ENCODE measurements at regions not wholly inside any gene's neighbourhood (a gene's known extent, or its start where the extent isn't known, plus 50 kb on each side); places are given as distances from the start of the nearest gene placed in this dataset.

DNA sequence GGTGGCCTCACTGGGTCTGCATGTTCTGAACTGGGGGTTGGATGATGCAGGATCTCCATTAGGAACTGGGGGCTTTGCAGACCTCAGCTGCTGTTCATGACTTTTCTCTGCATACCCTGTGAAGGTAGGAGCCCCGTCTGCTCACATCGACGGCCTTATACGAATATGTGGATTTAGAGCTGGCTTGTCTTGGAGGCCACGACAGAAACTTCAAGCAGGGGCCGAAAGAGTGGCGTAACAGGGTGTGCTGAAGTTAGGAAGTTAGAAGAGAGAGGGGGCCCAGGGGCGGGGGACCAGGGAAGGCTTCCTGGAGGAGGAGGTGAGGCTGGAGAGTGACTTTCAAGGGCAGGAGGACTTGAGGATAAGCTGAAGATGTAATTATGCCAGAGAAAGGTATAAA, 144.9 kb downstream of the TSN start:
- no peak overlapping the region for H3K4me3 ChIP-seq (replicated peaks in 1 of 3; ENCODE audit: low read depth in 2 of 3, low read length in 3 of 3)
- peak overlapping the region in 1 of 7 donors; percentile 42 for H3K27ac Mint-ChIP-seq
- peaks cover 2 to 5% (median 2%) of the 10 kb centered on the region in 3 donors for H3K27me3 Mint-ChIP-seq (ENCODE audit: low read depth in 3 of 3)
- H3K36me3 Mint-ChIP-seq: no peaks in the 10 kb centered on the region
- no peak for DNase-seq
- H3K27me3 ChIP-seq (ENCODE audit: control insufficient read depth in 2 of 2, insufficient read depth in 2 of 2, low read length in 2 of 2): no peaks in the 10 kb centered on the region
- H3K79me2 ChIP-seq (ENCODE audit: insufficient read depth, low read length): no peaks in the 10 kb centered on the region
- H3K4me1 Mint-ChIP-seq: no peaks in the 10 kb centered on the region
- intact Hi-C loops (cut with micrococcal nuclease): no loop called here
- no peaks in the 10 kb centered on the region for H3K36me3 ChIP-seq (replicated peaks in 1 of 2; ENCODE audit: control insufficient read depth in 1 of 2, insufficient read depth in 2 of 2, low read length in 2 of 2)
- 87% methylated on average over 8 of the region's 8 CpGs for WGBS (ENCODE audit: insufficient coverage)
- H2AFZ ChIP-seq (ENCODE audit: insufficient read depth, low read depth, low read length, poor library complexity, severe bottlenecking): no peak overlapping the region
- no peak overlapping the region for H3K27ac ChIP-seq (ENCODE audit: low read depth in 1 of 2, low read length in 2 of 2)
- no peaks in the 10 kb centered on the region for H4K20me1 ChIP-seq (ENCODE audit: insufficient read depth, low read length)
- H3K9me3 ChIP-seq (replicated peaks in 1 of 2; ENCODE audit: control insufficient read depth in 1 of 2, insufficient read depth in 1 of 2, low read length in 2 of 2): no peaks in the 10 kb centered on the region
- no peak overlapping the region for H3K9ac ChIP-seq (ENCODE audit: insufficient read depth, low read length, poor library complexity, severe bottlenecking)
- no peaks in the 10 kb centered on the region for H3K4me1 ChIP-seq (ENCODE audit: control insufficient read depth in 1 of 2, insufficient read depth in 2 of 2, low read length in 2 of 2)
- no peak overlapping the region for H3K4me3 Mint-ChIP-seq
- no peak for TF ChIP-seq CTCF (IDR thresholded peaks at IDR 0.05)
- peaks cover 0 to 2% (median 0%) of the 10 kb centered on the region in 7 donors for H3K9me3 Mint-ChIP-seq
- no peak overlapping the region for H3K4me2 ChIP-seq (replicated peaks; ENCODE audit: extremely low read depth, low read length, poor library complexity, severe bottlenecking)

GRCh38 chr2:121902171-121902591, 146.7 kb downstream of the TSN start:
- H3K4me1 Mint-ChIP-seq: no peaks in the 10 kb centered on the region
- H3K9ac ChIP-seq (ENCODE audit: insufficient read depth, low read length, poor library complexity, severe bottlenecking): no peak overlapping the region
- H3K36me3 Mint-ChIP-seq: no peaks in the 10 kb centered on the region
- TF ChIP-seq CTCF (IDR thresholded peaks at IDR 0.05): no peak
- H3K4me3 ChIP-seq (replicated peaks in 1 of 3; ENCODE audit: low read depth in 2 of 3, low read length in 3 of 3): no peak overlapping the region
- H3K4me3 Mint-ChIP-seq: no peak overlapping the region
- H3K27me3 Mint-ChIP-seq (ENCODE audit: low read depth in 3 of 3): peaks cover 0 to 5% (median 3%) of the 10 kb centered on the region in 3 donors
- no peak overlapping the region for H2AFZ ChIP-seq (ENCODE audit: insufficient read depth, low read depth, low read length, poor library complexity, severe bottlenecking)
- no peak for DNase-seq
- no peak overlapping the region for H3K4me2 ChIP-seq (replicated peaks; ENCODE audit: extremely low read depth, low read length, poor library complexity, severe bottlenecking)
- no peak overlapping the region for H3K27ac ChIP-seq (ENCODE audit: low read depth in 1 of 2, low read length in 2 of 2)
- H3K9me3 ChIP-seq (replicated peaks in 1 of 2; ENCODE audit: control insufficient read depth in 1 of 2, insufficient read depth in 1 of 2, low read length in 2 of 2): no peaks in the 10 kb centered on the region
- no peaks in the 10 kb centered on the region for H3K27me3 ChIP-seq (ENCODE audit: control insufficient read depth in 2 of 2, insufficient read depth in 2 of 2, low read length in 2 of 2)
- no peaks in the 10 kb centered on the region for H3K36me3 ChIP-seq (replicated peaks in 1 of 2; ENCODE audit: control insufficient read depth in 1 of 2, insufficient read depth in 2 of 2, low read length in 2 of 2)
- H3K27ac Mint-ChIP-seq: no peak overlapping the region
- H3K4me1 ChIP-seq (ENCODE audit: control insufficient read depth in 1 of 2, insufficient read depth in 2 of 2, low read length in 2 of 2): no peaks in the 10 kb centered on the region
- no peaks in the 10 kb centered on the region for H4K20me1 ChIP-seq (ENCODE audit: insufficient read depth, low read length)
- WGBS (ENCODE audit: insufficient coverage): 83% methylated on average over 18 of the region's 18 CpGs
- intact Hi-C loops (cut with micrococcal nuclease): no loop called here
- peaks cover 0 to 2% (median 0%) of the 10 kb centered on the region in 7 donors for H3K9me3 Mint-ChIP-seq
- H3K79me2 ChIP-seq (ENCODE audit: insufficient read depth, low read length): no peaks in the 10 kb centered on the region
